Limb (tissue), 2 donors: ENCODE measurements at regions not wholly inside any gene's neighbourhood (a gene's known extent, or its start where the extent isn't known, plus 50 kb on each side); places are given as distances from the start of the nearest gene placed in this dataset.
A peak's percentile ranks its signal among the peaks of the same experiment; 100 is the strongest.
"Not testable (repeated sequence)": the region's sequence is repeated elsewhere in the genome, so short reads cannot be mapped to it uniquely, and the experiment has no call there.

Experiments
- DNase-seq, 2 donors: peaks; one replicate each; pipeline ENCODE4 v3.0.0-alpha.2; 2016; ENCODE audit errors: extremely low spot score in 2 of 2

DNA sequence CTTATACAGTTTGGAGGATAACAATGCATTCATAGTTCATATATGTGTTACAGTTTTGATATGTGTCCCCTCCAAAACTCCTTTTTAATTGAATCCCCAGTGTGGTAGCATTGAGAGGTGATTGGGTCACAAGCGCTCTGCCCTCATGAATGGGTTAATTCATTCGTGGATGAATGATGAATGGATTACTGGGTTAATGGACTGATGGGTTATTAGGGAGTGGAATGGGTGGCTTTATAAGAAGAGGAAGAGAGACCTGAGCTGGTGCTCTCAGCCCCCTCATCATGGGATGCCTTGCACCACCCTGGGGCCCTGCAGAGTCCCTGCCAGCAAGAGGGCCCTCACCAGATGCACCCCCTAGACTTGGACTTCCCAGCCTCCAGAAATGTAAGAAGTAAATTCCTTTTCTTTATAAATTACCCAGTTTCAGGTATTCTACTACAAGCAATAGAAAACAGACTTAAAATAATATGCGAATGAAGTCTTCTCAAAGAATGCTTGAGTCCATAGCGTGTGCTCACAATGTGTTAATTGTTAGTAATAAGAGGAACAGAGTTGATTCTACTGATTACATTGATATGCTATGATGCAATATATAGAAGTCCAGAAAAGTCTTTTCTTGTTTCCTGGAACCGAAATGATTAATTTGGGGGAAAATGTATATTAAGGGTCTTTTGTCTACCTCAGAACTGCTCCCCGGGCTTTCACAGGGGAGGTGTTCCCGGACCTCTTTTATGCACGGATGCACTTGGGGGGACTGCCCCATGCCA, 190.2 kb downstream of the ERCC6L2 start:
- no peak for DNase-seq

- DNase-seq = no peak
These were observed 189.5 kb downstream of the ERCC6L2 start for GRCh38 chr9:96064826-96065481.

- DNase-seq = no peak
These were observed 187.4 kb downstream of the ERCC6L2 start for GRCh38 chr9:96062854-96063253.

DNA sequence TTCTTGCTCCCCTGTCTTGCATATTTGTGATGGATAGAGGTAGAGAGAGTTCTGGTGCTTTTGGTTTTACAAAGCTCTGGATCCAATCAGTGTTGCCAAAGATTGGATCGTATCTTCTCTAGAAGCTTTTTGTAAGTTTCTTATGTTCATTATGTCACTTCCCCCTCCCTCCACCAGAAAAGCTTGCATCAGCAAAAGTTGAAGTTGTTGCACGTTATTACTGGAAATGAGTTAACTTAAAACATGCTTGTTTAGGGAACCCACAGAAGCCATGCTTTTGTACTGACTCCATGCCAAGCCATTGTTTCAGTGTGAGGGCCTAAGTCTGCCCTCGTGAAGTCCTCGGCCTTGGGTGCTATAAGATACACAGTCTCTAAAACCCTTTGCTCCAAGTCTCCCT, 186.5 kb downstream of the ERCC6L2 start:
- no peak for DNase-seq

DNA sequence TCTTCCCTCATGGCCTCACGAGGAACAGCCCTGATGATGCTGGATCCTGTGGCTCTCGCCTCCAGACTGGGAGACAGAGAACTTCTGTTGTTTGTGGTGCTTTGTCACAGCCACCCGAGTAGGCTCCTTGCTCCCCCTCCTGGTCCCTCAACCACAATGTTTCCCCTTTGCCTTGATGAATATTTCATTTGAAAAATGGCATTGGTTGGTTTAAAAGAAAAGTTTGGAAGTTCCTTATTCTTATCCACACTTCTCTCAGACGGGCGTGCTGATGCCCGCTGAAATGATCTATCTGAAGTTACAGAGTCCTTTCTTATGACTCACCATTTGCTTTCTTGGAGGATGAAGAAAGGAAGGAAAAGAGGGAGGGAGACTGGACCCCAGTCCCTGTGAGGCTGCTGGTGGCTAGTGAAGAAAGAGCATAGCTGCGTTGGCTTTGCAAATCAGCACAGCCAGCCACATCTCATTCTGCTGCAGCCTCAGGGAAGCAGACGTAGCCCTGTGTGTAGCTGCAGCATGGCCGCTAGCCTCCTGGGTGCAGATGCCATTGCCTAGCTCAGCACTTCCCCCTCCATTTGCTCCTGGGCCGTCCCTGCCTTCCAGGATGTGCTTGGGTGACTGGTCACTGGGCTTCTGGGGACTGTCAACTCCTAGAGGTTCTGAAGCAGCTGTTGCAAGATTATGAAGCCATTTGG, 185.9 kb downstream of the ERCC6L2 start:
- DNase-seq = no peak

DNA sequence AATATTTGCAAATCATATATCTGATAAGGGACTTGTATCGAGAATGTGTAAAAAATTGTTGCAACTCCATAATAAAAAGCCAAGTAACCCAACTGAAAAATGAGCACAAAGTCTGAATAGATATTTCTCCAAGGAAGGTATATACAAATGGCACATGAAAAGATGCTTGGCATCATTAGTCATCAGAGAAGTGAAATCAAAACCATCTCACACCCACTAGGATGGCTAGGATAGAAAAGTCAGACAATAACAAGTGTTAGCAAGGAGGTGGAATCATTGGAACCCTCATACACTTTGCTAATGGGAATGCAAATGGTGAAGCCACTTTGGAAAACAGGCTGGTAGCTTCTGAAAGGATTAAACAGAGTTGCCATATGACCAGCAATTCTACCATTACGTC, 182.7 kb downstream of the ERCC6L2 start:
- no peak for DNase-seq

DNA sequence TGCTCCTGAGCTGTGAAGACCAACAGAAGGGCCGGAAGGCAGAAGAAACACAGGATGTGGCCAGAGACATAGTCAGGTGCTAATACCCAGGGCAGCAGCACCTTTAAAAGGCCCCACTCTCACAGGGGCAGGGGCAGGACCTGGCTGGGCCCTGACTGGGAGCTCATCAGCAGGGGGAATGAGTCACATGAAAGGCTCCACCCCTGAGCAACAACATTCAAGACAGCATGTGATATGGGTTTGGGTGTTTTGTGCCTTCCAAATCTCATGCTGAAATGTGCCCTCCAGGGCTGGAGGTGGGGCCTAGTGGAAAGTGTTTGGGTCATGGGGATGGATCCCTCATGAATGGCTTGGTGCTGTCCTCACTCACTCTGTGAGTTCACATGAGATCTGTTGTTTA, 181.7 kb downstream of the ERCC6L2 start:
- DNase-seq = no peak

- DNase-seq = no peak
These were observed 180.7 kb downstream of the ERCC6L2 start for GRCh38 chr9:96056226-96056625.

DNA sequence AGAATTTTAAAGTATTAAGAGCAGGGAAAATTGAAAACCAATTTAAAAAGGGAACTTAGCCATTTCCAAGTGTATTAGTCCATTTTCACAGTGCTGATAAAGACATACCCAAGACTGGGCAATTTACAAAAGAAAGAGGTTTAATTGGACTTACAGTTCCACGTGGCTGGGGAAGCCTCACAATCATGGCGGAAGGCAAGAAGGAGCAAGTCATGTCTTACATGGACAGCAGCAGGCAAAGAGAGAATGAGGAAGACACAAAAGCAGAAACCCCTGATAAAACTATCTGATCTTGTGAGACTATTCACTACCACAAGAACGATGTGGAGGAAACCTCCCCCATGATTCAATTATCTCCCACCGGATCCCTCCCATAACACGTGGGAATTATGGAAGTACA, 178.8 kb downstream of the ERCC6L2 start:
- not testable (repeated sequence) for DNase-seq

DNA sequence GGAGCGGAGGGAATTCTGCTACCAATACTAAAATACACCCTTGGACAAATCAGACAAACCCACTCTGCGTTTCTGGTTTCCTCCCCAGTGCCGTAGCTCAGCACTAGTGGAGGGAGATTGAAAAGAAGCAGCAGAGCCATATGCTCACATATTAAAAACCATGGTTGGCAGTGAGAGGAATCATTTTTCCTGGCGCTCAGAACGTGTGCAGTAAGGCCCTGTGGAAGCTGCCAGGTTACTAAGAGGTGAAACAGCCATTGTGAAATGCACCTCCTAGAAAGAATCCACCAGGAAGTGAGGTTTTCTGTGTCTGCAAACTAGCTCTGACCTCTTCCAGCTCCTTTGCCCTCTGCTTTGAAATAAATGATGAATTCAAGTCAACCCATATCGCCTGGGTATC, 177.2 kb downstream of the ERCC6L2 start:
- DNase-seq = no peak

DNA sequence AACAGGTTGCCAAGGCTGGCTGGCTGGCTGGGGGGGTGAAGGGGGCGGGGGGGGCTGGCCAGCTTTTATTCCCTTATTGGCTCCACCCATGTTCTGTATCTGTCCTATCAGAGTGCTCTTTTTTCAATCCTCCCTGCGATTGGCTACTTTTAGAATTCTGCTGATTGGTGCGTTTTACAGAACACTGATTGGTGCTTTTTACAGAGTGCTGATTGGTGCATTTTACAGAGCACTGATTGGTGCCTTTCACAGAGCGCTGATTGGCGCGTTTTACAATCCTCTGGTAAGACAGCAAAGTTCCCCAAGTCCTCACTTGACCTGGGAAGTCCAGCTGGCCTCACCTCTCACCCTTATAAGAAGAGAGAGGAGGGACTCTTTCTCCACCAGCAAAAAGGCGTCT, 175.9 kb downstream of the ERCC6L2 start:
- DNase-seq = no peak

- DNase-seq = no peak
These were observed 175.3 kb downstream of the ERCC6L2 start for GRCh38 chr9:96050861-96051155.

DNA sequence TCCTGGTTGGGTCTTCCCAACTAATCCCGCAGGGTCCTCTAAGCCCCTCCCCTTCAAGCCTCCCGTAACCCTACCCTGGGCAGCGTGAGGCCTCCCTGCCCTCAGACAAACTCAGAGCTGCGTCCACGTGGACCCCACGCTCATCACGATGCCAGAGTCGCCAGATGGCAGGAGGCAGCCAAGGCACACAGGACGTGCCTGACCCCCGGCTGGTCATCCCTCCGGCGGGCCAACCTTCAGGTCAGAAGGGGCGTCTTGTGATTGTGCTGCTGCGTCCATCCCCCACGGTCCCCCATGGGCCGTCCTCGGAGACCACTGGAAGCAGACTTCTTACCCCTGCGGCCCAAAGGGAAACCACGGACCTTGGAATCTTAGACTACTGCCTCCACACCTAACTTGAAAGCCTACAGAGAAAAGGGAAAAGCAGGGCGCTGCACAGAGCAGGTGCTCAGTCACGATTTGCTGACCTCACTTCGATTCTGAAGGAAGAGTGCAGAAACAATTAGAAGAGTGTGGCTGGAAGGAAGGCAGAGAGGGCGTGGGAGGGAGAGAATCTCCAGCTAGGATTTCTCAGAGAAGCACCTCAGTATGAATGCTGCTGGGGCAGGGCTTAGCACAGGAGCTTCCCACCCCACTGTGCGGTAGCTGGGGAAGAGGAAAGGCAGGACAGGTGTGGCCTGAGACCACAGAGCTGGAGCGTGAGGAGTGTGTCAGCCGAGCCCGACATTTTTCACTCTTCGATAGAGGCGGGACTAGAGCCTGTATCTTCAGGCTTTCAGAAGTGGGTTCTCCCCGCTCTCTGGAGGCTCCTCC, 174.8 kb downstream of the ERCC6L2 start:
- no peak for DNase-seq

DNA sequence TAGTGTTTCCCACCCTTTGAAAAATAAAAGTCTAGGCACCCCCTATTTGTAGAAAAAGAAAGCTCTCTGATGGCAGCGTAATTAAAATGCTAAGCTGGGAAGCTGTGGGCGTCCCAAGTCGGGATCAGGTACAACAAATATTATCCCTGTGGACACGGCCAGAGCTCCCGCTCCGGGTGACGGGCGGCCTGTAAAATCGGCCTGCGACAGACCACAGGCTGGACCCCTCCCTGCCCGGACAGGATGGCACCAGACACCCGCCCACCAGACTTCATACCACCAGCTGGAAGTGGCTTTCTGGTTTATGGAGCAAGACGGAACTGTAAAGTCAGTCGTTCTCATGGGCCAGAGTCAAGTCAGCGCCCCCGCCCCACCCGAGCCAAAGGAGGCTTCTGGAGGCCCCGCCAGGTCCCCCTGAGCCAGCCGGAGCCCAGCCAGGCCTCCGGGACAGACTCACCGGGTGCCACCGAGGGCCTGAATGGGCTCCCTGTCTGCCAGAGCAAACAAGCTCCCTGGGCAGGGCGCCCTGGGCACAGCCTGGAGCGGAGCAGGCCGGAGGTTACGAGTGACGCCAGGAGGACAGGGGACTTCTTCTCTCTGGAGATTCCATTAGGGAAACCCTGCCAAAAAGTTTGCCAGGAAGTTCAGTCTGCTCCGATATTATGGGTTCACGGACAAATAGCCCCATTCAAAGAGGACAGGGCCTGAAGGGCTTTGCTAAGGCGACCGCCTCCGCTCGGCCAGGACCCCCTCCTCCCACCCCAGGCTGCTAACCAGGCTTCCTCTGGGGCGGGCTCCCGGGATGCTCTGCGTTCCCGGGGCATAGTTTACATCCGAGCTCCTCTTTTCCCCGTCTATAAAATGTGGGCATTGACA, 173.7 kb downstream of the ERCC6L2 start:
- DNase-seq = peak in 1 of 2 donors; percentile 77

- DNase-seq = peak; percentile 75 to 80
These were observed 172.8 kb downstream of the ERCC6L2 start for GRCh38 chr9:96048104-96048955.

- DNase-seq = no peak
These were observed 172.2 kb downstream of the ERCC6L2 start for GRCh38 chr9:96047741-96048103.

- DNase-seq = no peak
These were observed 171.7 kb downstream of the ERCC6L2 start for GRCh38 chr9:96047116-96047639.

DNA sequence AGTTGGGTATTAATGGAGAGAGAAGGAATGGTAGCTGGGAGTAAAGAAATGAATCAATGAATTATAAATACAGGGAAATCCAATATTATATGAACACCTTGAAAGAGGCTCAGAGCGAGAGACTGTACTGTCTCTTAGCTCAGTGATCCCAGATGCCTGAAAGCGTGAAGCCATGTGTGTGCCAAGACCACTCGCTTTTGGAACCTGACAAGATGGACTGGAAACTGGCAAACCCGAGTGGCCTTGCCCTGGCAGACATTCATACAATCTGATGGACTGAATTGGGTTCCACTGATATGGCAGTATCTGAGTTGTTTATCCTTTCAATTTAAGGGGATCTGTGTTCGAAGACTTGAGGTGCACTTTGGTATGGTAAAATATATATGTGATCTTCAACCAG, 170.3 kb downstream of the ERCC6L2 start:
- no peak for DNase-seq

DNA sequence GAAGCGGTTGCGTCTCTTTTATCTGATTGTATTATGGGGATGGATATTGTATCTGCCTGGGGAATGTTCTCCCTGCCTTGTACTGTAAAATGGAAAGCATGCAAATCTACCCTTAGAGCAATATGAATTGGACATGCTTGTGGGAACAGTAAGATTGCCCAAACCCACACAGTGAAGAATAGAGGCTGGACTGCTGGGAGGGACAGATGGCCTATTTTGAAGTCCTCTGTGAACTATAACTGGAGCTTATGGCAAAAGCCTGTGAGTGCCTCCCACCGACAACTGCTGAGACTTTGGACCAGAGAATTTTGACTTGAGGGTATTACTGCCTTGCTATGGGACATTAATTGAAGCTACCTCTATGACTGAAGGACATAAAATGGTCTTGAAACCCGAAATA, 168.9 kb downstream of the ERCC6L2 start:
- DNase-seq = no peak
